GM15510 (cell line): ENCODE measurements at regions not wholly inside any gene's neighbourhood (a gene's known extent, or its start where the extent isn't known, plus 50 kb on each side); places are given as distances from the start of the nearest gene placed in this dataset.

Experiments
- POLR2A ChIP-seq: IDR thresholded peaks from 3 replicates; pipeline ENCODE4 v1.6.1; 2011; ENCODE audit warnings: borderline replicate concordance; ENCODE audit not compliant: insufficient read length; ENCODE audit errors: extremely low read depth

- TF ChIP-seq POLR2A: no peak
These were observed 69.7 kb upstream of the UBL3 start for GRCh38 chr13:29920025-29920643.

DNA sequence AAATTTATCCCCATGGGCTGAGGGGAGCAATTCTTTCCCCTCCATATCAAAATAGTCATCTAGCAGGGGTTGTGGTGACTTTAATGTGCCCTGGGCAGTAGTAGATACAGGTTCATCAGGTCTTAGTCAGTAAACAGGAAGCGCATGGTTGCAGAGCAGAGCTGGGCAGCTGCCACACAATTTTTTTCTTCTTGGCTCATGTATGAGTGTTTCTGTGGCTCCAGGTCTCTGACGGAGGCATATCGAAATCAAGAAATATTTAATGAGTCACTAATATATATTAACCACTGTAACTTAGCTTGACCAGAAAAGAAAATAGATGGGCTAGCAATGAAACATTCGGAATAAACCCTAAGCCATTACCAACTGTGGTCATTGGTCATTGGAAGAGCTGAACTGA is 68.4 kb upstream of the UBL3 start:
- no peak for TF ChIP-seq POLR2A

GRCh38 chr13:29917650-29918049 is 67.2 kb upstream of the UBL3 start:
- TF ChIP-seq POLR2A: no peak

GRCh38 chr13:29914581-29914980 is 64.2 kb upstream of the UBL3 start:
- TF ChIP-seq POLR2A: no peak

- no peak for TF ChIP-seq POLR2A
These were observed 61.5 kb upstream of the UBL3 start for GRCh38 chr13:29911781-29912418.

DNA sequence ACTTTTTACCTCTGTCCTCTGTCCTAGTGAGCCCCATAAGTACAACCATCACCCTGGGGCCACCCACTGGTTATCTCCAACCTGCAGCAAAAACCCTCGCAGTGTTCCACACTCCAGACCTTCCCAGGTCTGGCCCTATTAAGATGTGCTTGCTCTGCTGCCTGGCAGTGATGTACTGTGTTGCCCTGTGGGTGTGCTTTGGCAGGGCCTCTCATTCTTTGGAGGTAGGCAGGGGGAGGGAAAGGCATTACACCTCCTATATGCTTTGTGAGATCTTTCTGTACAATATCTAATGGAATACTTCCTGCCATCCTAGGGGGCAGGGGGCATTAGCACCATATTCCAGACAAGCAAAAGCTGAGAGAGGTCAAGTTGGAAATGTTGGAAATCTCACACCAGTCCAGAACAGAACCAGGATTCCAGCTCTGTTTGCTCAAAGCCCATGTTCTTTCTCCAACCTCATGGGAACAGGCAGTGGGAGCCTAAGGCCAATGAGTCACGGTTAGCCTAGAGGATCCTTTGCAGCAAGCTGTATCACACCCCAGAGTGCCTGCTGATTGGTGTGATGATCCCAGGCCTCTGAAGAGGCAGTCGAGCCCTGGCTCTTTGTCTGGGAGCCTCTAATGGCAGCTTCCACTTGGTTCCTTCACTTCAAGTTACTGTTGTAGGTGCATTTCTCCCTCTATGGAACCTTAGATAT is 59.7 kb upstream of the UBL3 start:
- TF ChIP-seq POLR2A: no peak

GRCh38 chr13:29909081-29909730 is 58.8 kb upstream of the UBL3 start:
- no peak for TF ChIP-seq POLR2A

- TF ChIP-seq POLR2A: no peak
These were observed 58.1 kb upstream of the UBL3 start for GRCh38 chr13:29908416-29909080.

DNA sequence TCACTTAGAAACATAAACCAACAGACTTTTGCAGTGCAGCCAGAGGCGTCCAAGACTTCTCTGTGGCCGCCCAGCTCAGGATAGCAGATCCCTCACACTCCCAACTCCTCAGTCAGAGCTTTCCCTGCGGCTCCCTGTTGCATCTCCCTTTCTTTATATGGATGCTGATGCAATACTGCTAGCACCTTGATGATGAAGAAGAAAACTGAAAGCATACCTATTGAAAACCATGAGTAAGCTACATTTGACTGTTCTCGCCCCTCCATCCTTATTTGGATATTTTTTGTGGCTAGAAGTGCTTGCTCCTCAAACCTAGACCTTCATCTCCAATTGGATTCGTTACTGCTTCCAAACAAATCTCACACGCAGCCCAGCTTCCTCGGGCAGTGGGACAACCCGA is 57.3 kb upstream of the UBL3 start:
- TF ChIP-seq POLR2A: no peak

GRCh38 chr13:29906432-29907011 is 56.1 kb upstream of the UBL3 start:
- no peak for TF ChIP-seq POLR2A

DNA sequence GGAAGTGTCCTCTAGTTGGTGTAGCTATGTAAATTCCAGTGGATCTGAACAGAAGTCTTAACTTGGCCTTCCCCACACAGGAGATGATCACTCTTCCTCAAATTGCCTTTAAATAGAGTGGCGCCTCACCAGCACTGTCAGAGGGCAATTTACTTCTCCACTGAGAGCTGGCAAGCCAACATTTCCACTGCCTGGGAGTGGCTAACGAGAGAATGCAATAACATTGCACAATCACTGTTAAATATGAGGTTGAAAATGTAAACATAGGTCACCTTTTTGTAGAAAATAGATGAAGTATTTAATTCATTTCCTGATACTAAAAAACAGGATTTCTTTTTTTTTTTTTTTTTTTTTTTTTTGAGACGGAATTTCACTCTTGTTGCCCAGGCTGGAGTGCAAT is 55.4 kb upstream of the UBL3 start:
- no peak for TF ChIP-seq POLR2A

DNA sequence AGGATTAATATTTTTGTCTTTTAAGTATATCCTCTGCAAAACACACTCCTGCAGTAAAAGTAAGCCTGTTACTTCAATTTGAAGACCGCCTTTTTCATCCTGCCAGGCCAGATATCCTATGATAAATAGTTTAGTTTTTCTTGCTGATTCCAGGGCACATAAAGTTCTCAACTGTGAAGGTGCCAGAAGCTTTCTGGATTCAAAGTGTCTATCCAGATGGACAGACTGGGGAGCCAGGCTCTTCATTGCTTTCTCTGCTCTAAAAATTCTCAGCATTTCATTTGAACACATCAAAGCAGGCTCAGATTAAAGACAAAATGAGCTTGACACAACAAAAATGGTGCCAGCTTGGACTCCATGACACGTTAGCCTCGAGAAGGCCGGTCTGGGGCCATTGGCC is 53.6 kb upstream of the UBL3 start:
- no peak for TF ChIP-seq POLR2A

DNA sequence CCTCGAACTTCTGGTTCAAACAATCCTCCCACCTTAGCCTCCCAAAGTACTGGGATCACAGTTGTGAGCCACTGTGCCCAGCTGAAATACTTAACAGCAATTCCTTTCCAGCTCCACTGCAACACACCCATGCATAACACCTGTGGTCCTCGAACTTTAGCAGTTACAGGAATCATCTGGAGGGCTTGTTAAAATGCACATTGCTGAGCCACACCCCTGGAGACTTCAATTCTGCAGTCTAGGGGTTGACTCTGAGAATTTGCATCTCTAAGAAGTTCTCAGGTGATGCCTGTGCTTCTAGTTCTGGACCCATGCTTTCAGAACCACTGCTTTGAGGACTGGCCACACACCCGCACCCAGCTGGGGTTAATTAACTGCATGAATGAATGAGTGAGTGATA is 53.1 kb upstream of the UBL3 start:
- TF ChIP-seq POLR2A: no peak

DNA sequence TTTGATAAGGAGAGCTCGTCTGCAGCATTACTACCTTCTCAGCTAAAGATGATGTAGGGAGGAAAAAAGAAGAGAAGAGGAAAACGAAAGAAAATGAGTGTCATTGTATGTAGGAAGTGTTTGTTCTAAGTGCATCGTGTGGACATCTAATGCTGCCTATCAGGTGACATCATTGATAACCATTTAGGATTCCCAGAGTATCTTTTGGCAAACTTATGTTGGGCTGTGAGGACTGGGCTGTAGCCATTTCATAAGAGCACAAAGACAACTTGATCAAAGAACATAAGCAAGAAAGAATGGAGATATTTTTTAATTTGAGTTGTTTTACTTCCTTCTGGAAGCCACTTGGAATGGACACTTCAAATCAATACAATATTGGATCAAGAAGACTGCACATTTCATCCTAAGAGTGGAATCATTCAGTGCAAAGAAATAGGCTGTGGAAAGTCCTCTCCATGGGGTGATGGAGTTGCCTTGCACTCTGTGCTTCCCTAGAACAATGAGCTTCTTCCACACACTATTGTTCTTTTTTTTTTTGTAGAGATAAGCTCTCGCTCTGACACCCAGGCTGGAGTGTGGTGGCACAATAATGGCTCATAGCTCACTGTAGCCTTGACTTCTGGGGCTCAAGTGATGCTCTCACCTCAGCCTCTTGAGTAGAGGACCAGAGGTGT is 52.4 kb upstream of the UBL3 start:
- no peak for TF ChIP-seq POLR2A

DNA sequence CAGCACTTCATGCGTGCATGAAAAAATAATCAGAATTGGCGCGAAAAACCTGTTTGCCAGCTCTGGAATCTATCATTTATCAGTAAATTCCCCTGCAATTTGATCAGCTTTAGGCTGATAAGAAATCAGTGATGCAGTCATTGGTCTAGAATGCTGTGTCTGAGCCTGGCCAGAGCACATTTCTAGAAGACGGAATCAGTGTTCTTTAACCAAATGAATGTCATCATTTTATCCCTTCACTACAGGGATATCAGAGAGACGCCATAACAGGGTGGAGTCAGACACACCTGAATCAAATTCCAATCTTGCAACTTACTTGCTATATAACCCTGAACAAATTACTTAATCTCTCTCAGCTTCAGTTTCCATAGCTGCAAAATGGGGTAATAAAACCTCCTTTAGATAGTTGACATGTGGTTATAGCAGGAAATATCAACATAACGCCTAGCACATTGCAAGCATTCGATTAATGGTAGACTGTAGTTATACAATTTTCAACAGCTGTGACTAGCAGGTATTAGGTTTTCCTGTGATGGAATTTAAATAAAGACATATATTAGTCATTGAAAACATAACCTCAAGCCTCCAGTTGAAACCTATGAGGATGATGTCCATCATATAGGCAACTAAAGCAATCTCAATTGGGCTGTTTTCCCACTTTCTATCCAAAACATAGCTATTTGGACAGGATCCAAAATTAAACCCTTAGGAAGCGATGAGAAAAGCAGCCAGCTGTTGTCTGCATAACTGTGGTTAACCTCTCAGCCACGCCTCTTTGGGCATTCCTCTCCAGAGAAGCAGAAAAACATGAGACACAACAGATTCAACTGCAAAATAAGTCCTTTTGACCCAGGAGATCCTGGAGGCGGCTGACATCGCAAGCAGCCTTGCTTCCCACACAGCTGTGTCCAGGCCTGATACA is 51.6 kb upstream of the UBL3 start:
- no peak for TF ChIP-seq POLR2A
